Neural cell (in vitro differentiated cells): ENCODE measurements at regions not wholly inside any gene's neighbourhood (a gene's known extent, or its start where the extent isn't known, plus 50 kb on each side); places are given as distances from the start of the nearest gene placed in this dataset.

Source experiments
- H2AFZ ChIP-seq: fragments of 200-600, 300-800 bp; sonication (generic), shearing (Covaris generic); 2 replicates; pipeline ENCODE4 v1.6.0; 2014; ENCODE audit warnings: low read depth, mild to moderate bottlenecking, antibody characterized with exemption, low read length, moderate library complexity
- H3F3A ChIP-seq: fragments of 200-600 bp; shearing (Covaris generic); 2 replicates; pipeline ENCODE4 v1.6.1; 2016; ENCODE audit warnings: mild to moderate bottlenecking, moderate library complexity, mixed read lengths, antibody characterized with exemption, low read length; ENCODE audit not compliant: insufficient read depth, poor library complexity, severe bottlenecking
- H3K27ac ChIP-seq: fragments of 200-600, 300-800 bp; sonication (generic), shearing (Covaris generic); 2 replicates; pipeline ENCODE4 v1.5.1; 2014; ENCODE audit warnings: mild to moderate bottlenecking, low read length, moderate library complexity
- H3K27me3 ChIP-seq: fragments of 300-800, 200-600 bp; sonication (generic), shearing (Covaris generic); 2 replicates; pipeline ENCODE4 v1.6.0; 2014; ENCODE audit warnings: mild to moderate bottlenecking, low read depth, low read length, moderate library complexity; ENCODE audit not compliant: insufficient read depth
- H3K36me3 ChIP-seq: fragments of 300-800, 200-600 bp; sonication (generic), shearing (Covaris generic); 2 replicates; pipeline ENCODE4 v1.5.1; 2014; ENCODE audit warnings: mild to moderate bottlenecking, antibody characterized with exemption, low read length, moderate library complexity; ENCODE audit not compliant: insufficient read depth
- H3K4me2 ChIP-seq: fragments of 300-800, 200-600 bp; sonication (generic), shearing (Covaris generic); 2 replicates; pipeline ENCODE4 v1.6.0; 2014; ENCODE audit warnings: mild to moderate bottlenecking, low read length
- H3K4me3 ChIP-seq: fragments of 300-800, 200-600 bp; sonication (generic), shearing (Covaris generic); 2 replicates; pipeline ENCODE4 v1.5.1; 2014; ENCODE audit warnings: mild to moderate bottlenecking, low read length, moderate library complexity
- H3K79me2 ChIP-seq: fragments of 200-600 bp; shearing (Covaris generic); replicated peaks from 2 replicates; pipeline ENCODE4 v1.6.0; 2014; ENCODE audit warnings: mild to moderate bottlenecking, low read length, moderate library complexity; ENCODE audit not compliant: insufficient read depth
- H3K9ac ChIP-seq: fragments of 300-800, 200-600 bp; sonication (generic), shearing (Covaris generic); 2 replicates; pipeline ENCODE4 v1.6.1; 2016; ENCODE audit warnings: mild to moderate bottlenecking, low read length, mixed read lengths
- H3K9me2 ChIP-seq: fragments of 200-600 bp; shearing (Covaris generic); 2 replicates; pipeline ENCODE4 v1.6.1; 2016; ENCODE audit warnings: mild to moderate bottlenecking, low read length, mixed read lengths; ENCODE audit not compliant: insufficient read depth
- H3K9me3 ChIP-seq: fragments of 200-600, 300-800 bp; sonication (generic), shearing (Covaris generic); 2 replicates; pipeline ENCODE4 v1.6.1; 2016; ENCODE audit warnings: mild to moderate bottlenecking, mixed run types, low read length, moderate library complexity, mixed read lengths
- H4K20me1 ChIP-seq: fragments of 200-600 bp; shearing (Covaris generic); 2 replicates; pipeline ENCODE4 v1.6.1; 2016; ENCODE audit warnings: mild to moderate bottlenecking, mixed run types; ENCODE audit not compliant: insufficient read depth
- CTCF ChIP-seq: fragments of 450-650 bp; IDR thresholded peaks from 2 replicates; pipeline ENCODE4 v1.5.1; 2014; ENCODE audit warnings: antibody characterized with exemption, mild to moderate bottlenecking, moderate library complexity; ENCODE audit not compliant: poor library complexity, severe bottlenecking
- EP300 ChIP-seq: fragments of 450-650 bp; conservative IDR thresholded peaks from 2 replicates; pipeline ENCODE4 v1.6.1; 2014; ENCODE audit warnings: antibody characterized with exemption, mild to moderate bottlenecking, moderate library complexity; ENCODE audit not compliant: poor library complexity, severe bottlenecking
- EZH2 ChIP-seq: fragments of 200-600, 300-800 bp; shearing (Covaris generic), sonication (generic); IDR thresholded peaks from 2 replicates; pipeline ENCODE4 v1.6.1; 2014; ENCODE audit warnings: antibody characterized with exemption, low read length, borderline replicate concordance, mild to moderate bottlenecking; ENCODE audit not compliant: insufficient read depth, poor library complexity, severe bottlenecking
- MXI1 ChIP-seq: fragments of 450-650 bp; conservative IDR thresholded peaks from 2 replicates; pipeline ENCODE4 v1.6.1; 2014; ENCODE audit warnings: antibody characterized with exemption, mild to moderate bottlenecking; ENCODE audit not compliant: poor library complexity, severe bottlenecking
- POLR2AphosphoS5 ChIP-seq: IDR thresholded peaks from 2 replicates; pipeline ENCODE4 v1.6.1; 2012
- RAD21 ChIP-seq: fragments of 450-650 bp; conservative IDR thresholded peaks from 2 replicates; pipeline ENCODE4 v1.6.1; 2014; ENCODE audit warnings: antibody characterized with exemption, mild to moderate bottlenecking, moderate library complexity
- REST ChIP-seq: IDR thresholded peaks from 2 replicates; pipeline ENCODE4 v1.6.1; 2012; ENCODE audit warnings: borderline replicate concordance
- SMC3 ChIP-seq: fragments of 450-650 bp; conservative IDR thresholded peaks from 2 replicates; pipeline ENCODE4 v1.6.1; 2014; ENCODE audit warnings: antibody characterized with exemption, mild to moderate bottlenecking, moderate library complexity; ENCODE audit not compliant: poor library complexity
- TAF1 ChIP-seq: IDR thresholded peaks from 2 replicates; pipeline ENCODE4 v1.6.1; 2012; ENCODE audit warnings: low read depth

GRCh38 chrX:46386511-46386910, 158.7 kb downstream of the ZNF674 start:
- Histone ChIP-seq H3K4me2 (no peak overlapping the region), H3K9me3 (no peaks in the 10 kb centered on the region), H3K9ac (no peak overlapping the region), H3K4me3 (no peak overlapping the region), H3F3A (no peaks in the 10 kb centered on the region), H3K9me2 (no peaks in the 10 kb centered on the region), H3K27ac (no peak overlapping the region), H2AFZ (no peak overlapping the region), H3K27me3 (no peaks in the 10 kb centered on the region), H3K79me2 (no peaks in the 10 kb centered on the region), H3K36me3 (no peaks in the 10 kb centered on the region), H4K20me1 (no peaks in the 10 kb centered on the region)
- TF ChIP-seq POLR2AphosphoS5 (no peak), TAF1 (no peak), RAD21 (no peak), MXI1 (no peak), CTCF (no peak), REST (no peak), EP300 (no peak), EZH2 (no peak), SMC3 (no peak)

- no peak for TF ChIP-seq MXI1
- TF ChIP-seq REST: no peak
- TF ChIP-seq SMC3: no peak
- TF ChIP-seq EP300: no peak
- TF ChIP-seq EZH2: no peak
- TF ChIP-seq RAD21: no peak
- TF ChIP-seq POLR2AphosphoS5: no peak
- TF ChIP-seq TAF1: no peak
- Histone ChIP-seq H3K27ac (no peak overlapping the region), H3K79me2 (no peaks in the 10 kb centered on the region), H3K9me3 (no peaks in the 10 kb centered on the region), H3K4me2 (no peak overlapping the region), H3K36me3 (no peaks in the 10 kb centered on the region), H3K27me3 (no peaks in the 10 kb centered on the region), H3F3A (no peaks in the 10 kb centered on the region), H4K20me1 (no peaks in the 10 kb centered on the region), H3K4me3 (no peak overlapping the region), H3K9ac (no peak overlapping the region), H2AFZ (no peak overlapping the region), H3K9me2 (no peaks in the 10 kb centered on the region)
Measured at GRCh38 chrX:46383006-46383405, 162.2 kb downstream of the ZNF674 start.
